Left colon (tissue), 2 donors: ENCODE measurements at regions not wholly inside any gene's neighbourhood (a gene's known extent, or its start where the extent isn't known, plus 50 kb on each side); places are given as distances from the start of the nearest gene placed in this dataset.
A peak's percentile ranks its signal among the peaks of the same experiment; 100 is the strongest.
"Not testable (repeated sequence)": the region's sequence is repeated elsewhere in the genome, so short reads cannot be mapped to it uniquely, and the experiment has no call there.

ENCODE experiments used
- ATAC-seq: fragments of 200-7000 bp; cut with Tn5 transposase; one replicate; pipeline ENCODE4 v1.9.1; 2020; ENCODE audit warnings: mild to moderate bottlenecking, moderate library complexity
- DNase-seq, 2 donors: peaks; one replicate each; pipeline ENCODE4 v3.0.0-alpha.2; 2020
- intact Hi-C, 2 donors: fragments of 100-400 bp; cut with DNase I in 1 of 2; cut with micrococcal nuclease in 1 of 2; formaldehyde crosslinking; loops; one replicate each; pipeline versions ENCODE4 v1.11.2 to v1.14.0; 2022; cut with DNase I, micrococcal nuclease
- donor health status: DM: no; HTN: no; CAD: no.
- donor health status: DM: yes; HTN: yes; CAD: no.

GRCh38 chr12:115305867-115306266 is 621.9 kb upstream of the TBX3 start:
- intact Hi-C loops, result no loop called here
- ATAC-seq (no peak), DNase-seq (no peak)

DNA sequence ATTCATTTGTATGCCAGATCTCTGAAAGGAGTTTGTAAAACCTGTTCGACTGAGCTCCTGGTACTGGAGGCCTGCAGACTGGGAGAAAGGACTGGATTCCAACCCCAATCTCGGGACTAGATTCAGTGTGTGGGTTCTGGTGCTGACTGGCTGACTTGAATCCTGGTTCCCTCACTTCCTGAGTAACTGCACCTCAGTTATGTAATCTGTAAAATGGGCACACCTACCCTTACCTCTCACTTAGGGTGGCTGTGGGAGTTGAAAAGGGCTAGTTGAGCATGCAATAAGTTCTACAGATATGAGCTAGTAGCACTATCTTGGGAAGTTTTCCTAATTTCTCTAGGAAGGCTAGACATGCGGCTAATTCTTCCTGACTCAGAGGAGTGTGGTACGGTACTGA is 621.3 kb upstream of the TBX3 start:
- no peak for ATAC-seq
- intact Hi-C loops, result no loop called here
- DNase-seq, result no peak

DNA sequence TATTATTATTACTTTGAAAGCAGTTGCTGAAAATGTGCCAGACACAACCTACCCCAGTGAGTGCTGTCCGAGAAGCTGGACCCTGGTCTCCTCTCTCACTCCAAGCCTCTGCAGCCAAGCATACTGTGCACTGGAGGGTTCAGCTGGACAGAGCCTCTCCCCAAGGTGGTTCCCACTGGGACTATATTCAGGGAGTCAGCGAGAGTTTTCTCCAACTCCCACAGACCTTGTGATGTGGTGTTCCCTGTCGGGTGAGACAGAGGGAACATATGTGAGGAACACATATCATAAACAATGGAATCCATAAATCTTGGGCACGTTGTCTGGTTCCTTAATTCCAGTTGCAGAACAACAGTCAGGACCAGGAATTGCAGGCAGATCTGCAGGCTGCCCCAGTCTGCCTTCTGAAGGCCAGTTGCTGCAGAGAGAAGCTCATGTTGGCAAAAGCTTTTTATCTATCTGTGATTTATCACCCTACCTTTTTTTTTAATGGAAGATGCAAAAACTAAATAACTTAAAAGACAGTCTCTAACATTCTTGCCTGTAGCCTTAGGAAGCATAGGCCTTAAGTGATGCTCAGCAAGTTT is 619.8 kb upstream of the TBX3 start:
- DNase-seq (no peak), ATAC-seq (no peak)
- intact Hi-C loops, result no loop called here

GRCh38 chr12:115297445-115297844 is 613.5 kb upstream of the TBX3 start:
- intact Hi-C loops, result no loop called here
- no peak for DNase-seq
- peak; percentile 75 for ATAC-seq

DNA sequence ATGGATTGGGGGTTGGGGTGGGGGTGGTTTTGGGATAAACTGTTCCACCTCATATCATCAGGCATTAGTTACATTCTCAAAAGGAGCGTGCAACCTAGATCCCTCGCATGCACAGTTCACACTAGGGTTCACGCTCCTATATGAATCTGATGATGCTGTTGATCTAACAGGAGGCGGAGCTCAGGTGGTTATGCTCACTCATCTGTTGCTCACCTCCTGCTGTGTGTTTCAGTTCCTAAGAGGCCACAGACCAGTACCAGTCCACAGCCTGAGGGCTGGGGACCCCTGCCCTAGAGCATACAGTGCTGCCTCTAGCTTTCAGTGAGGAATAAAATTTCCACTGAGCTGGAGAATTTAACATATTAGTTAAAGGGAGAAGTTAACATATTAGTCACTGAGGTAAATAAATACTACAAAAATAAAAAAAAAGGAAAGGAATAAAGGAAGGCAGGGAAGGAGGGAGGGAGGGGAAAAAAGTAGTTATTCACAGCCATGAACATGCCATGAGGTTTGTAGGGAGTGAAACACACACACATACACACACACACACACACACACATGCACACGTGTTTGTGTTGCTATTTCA is 612.7 kb upstream of the TBX3 start:
- ATAC-seq (no peak), DNase-seq (no peak)
- intact Hi-C loops, result no loop called here

- ATAC-seq (no peak), DNase-seq (no peak)
- intact Hi-C loops, result no loop called here
Observed at GRCh38 chr12:115295886-115296285, 611.9 kb upstream of the TBX3 start.

GRCh38 chr12:115294453-115295133 is 610.6 kb upstream of the TBX3 start:
- intact Hi-C loops, result no loop called here
- DNase-seq, result no peak
- no peak for ATAC-seq

GRCh38 chr12:115285429-115285828 is 601.5 kb upstream of the TBX3 start:
- ATAC-seq, intact Hi-C loops: not testable (repeated sequence)
- DNase-seq, result peak in 1 of 2 donors; percentile 37

GRCh38 chr12:115273456-115273855 is 589.5 kb upstream of the TBX3 start:
- ATAC-seq, result no peak
- no peak for DNase-seq
- intact Hi-C loops, result no loop called here

DNA sequence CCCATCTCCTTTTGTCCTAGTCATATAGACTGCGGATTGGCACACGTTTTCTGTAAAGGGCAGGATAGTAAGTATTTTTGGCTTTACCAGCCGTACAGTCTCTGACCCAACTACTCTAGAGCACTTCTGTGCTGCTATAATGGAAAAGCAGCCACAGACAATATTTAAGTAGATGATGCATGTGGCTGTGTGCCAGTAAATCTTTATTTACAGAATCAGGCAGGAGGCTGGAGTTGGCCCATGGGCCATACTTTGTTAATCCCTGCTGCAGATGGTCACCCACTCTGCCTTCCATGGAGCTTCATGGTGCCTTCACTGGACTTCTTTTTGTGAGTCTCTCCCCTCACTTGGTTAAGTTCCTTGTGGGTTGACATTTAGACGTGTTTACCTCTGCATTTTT is 584.5 kb upstream of the TBX3 start:
- intact Hi-C loops, result no loop called here
- ATAC-seq, result no peak
- no peak for DNase-seq

DNA sequence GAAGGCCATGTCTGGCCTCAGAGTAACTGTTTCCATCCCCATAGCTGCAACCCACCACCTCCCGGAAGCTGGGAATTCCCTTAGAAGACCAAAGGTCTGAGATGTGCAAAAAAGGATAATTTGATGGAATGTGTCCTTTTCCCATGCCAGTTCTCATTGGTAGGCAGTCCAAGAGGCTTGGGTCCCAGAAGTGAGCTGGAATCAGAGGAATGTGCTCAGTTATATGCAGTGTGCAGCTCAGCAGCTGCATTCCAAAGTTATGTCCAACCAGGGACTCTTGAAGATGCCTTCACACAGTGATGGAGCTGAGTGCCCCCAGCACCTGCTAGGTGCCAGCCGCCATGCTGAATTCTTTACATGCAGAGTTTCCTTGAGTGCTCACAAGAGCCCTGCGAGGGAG is 583.9 kb upstream of the TBX3 start:
- ATAC-seq (no peak), DNase-seq (no peak)
- intact Hi-C loops, result no loop called here

GRCh38 chr12:115267464-115267863 is 583.5 kb upstream of the TBX3 start:
- intact Hi-C loops, result no loop called here
- ATAC-seq, result no peak
- no peak for DNase-seq

DNA sequence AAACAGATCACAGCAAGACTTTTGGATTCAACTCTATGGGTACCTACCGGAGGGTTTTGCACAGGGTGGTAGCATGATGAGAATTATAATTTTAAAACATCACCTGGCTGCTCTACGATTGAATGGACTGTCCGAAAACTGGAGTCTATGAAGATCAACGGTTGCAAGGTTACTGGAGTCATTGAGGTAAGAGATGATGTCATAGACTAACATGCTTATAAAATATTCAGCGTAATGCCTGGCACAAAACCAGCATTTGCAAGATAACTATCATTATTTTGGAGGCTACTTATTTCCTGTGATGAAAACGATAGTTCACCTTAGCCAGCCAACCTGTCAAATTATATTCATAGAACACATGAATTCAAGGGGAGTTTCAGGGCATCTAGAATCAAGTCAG is 580.6 kb upstream of the TBX3 start:
- DNase-seq, result no peak
- no peak for ATAC-seq
- intact Hi-C loops, result no loop called here

- ATAC-seq (peak; percentile 88), DNase-seq (peak; percentile 43 to 68)
- intact Hi-C loops, result no loop called here
Observed at GRCh38 chr12:115261691-115262398, 577.9 kb upstream of the TBX3 start.

- intact Hi-C loops, result no loop called here
- DNase-seq (no peak), ATAC-seq (peak; percentile 10)
Observed at GRCh38 chr12:115260762-115261675, 577.0 kb upstream of the TBX3 start.

DNA sequence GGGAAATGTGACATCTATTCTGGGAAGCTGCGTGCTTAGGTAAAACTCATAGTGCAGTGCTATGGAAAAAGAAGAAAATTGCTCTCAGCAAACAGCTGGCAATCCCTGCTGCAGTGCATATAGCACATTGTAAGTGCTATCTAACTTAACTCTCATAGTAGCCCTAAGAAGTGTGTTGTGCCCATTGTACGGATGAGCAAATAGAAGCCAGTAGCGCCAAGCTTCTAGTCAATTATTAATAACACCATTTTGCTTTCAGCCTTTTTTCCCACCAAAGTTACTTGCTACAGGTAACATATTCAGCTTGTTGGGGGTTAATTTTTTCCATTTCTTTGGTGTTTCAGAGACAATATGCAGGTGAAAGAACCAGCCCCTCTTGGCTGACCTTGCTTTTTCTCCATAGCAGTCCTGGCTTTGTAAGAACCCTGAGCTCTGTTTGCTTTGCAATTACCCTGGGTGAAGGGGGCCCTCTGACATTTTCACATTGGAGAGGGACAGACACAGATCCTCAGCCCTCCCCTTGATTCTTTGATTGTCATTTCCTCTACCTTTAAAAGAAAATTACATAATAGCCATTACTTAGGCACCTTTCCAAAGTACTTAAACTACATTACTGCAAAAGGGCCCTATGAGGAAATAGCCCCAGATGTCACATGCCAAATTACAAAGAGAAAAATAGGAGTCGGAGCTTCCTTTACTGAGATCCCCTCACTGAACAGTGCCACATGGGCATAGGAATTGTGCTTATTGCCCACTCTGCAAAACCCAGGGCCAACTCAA is 576.2 kb upstream of the TBX3 start:
- ATAC-seq (peak; percentile 47), DNase-seq (no peak)
- intact Hi-C loops, result no loop called here

GRCh38 chr12:115257791-115258190 is 573.8 kb upstream of the TBX3 start:
- intact Hi-C loops, result no loop called here
- DNase-seq (no peak), ATAC-seq (peak; percentile 68)

- ATAC-seq (no peak), DNase-seq (no peak)
- intact Hi-C loops, result no loop called here
Observed at GRCh38 chr12:115255962-115256361, 572.0 kb upstream of the TBX3 start.
